GM10248 (cell line): ENCODE measurements at regions not wholly inside any gene's neighbourhood (a gene's known extent, or its start where the extent isn't known, plus 50 kb on each side); places are given as distances from the start of the nearest gene placed in this dataset.

Source experiments
- CTCF ChIA-PET: fragments of 300-600 bp; sonication (Branson Sonifier 250); formaldehyde crosslinking; extraction: SDS; loops from one replicate; lab custom pipeline; 2021; ENCODE audit warnings: antibody characterized with exemption; lab: Yijun Ruan, JAX
- POLR2A ChIA-PET: fragments of 350-650 bp; sonication (Branson Sonifier 250); formaldehyde crosslinking; extraction: SDS; loops from one replicate; lab custom pipeline; 2020; ENCODE audit warnings: antibody characterized with exemption; lab: Yijun Ruan, JAX
- DNase-seq: peaks from one replicate; pipeline ENCODE4 v3.0.0; 2012; ENCODE audit errors: extremely low spot score
- TF ChIP-seq, protein P1 (sequence below): IDR thresholded peaks from 2 replicates; pipeline ENCODE4 v1.5.1; 2012; ENCODE audit warnings: mild to moderate bottlenecking, low read depth; ENCODE audit errors: extremely low read depth, missing control alignments, control extremely low read depth

DNA sequence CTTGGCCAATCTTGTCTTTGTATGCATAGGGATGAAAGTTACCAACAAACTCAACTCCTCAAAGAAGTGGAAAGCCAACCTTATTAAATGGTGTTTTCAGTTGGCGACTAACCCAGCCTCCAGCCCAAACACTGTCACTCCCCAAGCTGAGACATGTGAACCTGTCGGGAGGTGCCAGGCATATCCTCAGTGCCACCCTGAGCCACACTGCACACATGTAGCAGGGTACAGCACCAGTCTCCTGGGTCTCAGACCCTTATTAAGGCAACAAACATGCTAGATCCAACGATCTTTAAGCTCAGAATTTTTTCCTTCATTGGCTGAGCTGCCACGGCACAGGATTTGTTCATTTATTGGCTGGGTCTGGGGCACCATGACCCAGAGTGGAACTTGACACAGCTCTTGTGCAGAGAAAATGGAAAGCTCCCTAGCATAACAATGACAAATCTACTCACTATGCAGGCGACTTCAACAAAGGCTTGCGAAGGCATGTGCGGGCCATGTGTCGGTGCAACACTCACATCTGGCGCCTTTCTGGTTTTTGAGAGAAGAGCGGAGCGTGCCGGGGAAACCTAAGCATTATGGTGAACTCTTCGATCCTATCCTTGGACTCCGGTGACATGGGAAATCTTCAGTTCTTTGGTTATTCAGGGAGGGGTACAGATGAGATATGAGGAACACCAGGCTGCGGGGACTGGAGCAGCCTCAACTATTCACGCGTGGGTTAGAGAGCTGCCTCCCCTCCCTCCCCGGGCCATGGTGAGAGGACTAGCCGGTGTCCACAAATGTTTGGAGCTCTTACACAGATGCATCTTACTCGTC, 190.1 kb downstream of the FAM43A start:
- ChIA-PET CTCF (no interaction called here), POLR2A (no interaction called here)
- TF ChIP-seq, protein P1, sequence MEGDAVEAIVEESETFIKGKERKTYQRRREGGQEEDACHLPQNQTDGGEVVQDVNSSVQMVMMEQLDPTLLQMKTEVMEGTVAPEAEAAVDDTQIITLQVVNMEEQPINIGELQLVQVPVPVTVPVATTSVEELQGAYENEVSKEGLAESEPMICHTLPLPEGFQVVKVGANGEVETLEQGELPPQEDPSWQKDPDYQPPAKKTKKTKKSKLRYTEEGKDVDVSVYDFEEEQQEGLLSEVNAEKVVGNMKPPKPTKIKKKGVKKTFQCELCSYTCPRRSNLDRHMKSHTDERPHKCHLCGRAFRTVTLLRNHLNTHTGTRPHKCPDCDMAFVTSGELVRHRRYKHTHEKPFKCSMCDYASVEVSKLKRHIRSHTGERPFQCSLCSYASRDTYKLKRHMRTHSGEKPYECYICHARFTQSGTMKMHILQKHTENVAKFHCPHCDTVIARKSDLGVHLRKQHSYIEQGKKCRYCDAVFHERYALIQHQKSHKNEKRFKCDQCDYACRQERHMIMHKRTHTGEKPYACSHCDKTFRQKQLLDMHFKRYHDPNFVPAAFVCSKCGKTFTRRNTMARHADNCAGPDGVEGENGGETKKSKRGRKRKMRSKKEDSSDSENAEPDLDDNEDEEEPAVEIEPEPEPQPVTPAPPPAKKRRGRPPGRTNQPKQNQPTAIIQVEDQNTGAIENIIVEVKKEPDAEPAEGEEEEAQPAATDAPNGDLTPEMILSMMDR, result no peak
- no peak for DNase-seq

DNA sequence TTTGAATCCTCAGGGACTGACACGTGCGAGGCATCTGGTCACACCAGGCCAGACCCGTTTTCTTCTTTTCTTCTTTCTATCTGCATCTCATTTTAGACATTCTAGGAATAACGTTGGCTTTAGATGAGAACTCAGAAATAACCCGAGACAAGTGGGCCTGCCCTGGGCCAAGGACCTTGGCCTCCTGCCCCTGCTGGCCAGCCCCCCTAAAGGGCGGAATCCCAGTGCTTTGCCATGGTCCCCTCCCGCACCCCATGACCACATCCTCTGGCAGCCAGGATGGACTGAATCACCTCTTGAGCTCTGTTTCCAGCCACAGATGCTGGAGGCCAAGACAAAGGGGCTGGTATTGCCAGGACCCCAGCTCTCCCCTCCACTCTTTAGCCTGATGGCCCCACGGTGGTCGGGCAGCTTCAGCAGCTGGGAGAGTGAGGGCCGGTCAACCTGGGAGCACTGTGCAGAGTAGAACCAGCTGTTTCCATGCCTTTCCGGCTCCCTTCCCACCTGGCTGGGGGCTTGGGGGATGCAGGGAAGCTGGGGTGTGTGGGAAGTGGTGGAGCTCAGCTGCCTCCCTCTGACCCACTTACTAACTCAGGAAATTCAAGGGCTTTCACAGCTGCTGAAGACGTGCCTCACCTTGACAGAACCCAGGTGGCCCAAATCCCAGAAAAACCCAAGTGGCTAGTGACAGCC, 190.9 kb downstream of the FAM43A start:
- ChIA-PET CTCF (no interaction called here), POLR2A (no interaction called here)
- TF ChIP-seq, protein P1, result no peak
- no peak for DNase-seq

DNA sequence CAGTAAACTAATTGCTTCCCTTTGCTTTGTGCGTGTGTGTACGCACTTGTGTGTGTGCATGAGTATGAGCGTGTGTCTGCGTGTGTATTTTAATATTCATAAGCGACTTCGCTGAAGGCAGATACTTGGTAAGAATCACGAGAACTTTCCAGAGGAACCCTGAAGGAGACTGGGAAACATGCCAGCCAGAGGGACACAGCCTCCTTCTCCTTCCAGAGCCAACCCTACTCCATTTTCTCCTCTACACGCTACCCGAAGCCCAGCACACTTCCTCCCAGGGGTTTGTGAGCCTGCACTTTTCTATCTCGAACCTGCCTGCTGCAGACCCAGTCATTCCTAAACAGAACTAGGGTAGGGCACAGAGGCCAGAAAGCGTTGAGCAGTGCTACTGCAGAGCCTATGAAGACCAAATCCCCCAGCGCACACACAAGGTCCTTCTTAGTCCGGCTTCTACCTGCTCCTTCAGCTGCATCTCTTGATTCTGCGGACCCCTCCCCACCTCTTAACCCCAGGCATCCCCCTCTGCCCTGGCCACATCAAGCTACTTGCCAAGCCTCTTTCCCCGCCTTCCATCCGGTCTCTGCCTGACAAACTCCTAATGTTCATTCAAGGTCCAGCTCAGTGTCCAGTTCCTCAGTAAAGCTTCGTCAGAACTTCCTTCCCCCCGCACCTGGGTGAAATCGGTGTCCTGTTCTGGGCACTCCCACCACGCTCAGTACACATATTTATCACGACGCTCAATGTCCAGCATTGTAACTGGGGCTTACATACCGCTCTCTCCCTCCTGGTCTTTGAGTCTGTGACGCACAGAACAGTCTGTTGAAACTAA, 191.8 kb downstream of the FAM43A start:
- POLR2A ChIA-PET, result no interaction called here
- TF ChIP-seq, protein P1, result no peak
- DNase-seq, result no peak
- CTCF ChIA-PET, result no interaction called here

DNA sequence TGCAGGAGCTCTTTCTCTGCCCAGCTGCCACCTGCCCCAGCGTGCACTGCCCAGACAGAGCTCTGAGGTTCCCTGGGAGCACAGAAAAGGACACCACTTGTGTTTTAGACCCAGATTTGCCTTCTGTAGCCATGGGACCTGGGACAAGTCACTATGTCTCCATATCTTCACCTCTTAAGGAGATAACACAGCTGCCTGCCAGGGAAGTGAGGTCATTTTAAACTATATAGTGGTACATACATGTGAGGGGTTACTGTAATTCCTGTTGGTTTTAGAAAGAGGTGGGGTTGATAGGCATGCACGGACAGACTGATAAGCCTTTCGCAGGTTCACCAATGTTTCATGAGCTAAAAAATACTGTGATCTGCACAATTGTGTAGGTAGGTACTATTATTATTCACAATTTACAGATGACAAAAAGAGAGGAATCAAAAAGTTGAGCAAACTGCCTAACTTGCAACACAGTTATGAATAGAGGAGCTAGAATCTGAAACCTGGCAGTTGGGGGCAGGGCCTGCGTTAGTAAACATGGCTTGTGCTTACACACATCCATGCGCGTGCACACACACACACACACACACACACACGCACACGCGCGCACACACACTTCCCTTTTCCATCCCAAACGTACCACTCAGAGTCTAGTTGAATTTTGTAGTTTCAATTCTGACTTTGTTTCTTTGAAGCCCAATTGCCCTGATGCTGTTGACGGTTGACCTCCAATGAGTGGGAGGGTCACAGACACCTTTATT, 193.6 kb downstream of the FAM43A start:
- DNase-seq, result no peak
- CTCF ChIA-PET, result interaction anchor here (0.6 to 1.5 kb wide), 2 partner anchors 16 to 18 kb away, joined by 3 to 5 read pairs; no protein-coding TSS in a partner anchor
- TF ChIP-seq, protein P1, result no peak
- POLR2A ChIA-PET, result no interaction called here

DNA sequence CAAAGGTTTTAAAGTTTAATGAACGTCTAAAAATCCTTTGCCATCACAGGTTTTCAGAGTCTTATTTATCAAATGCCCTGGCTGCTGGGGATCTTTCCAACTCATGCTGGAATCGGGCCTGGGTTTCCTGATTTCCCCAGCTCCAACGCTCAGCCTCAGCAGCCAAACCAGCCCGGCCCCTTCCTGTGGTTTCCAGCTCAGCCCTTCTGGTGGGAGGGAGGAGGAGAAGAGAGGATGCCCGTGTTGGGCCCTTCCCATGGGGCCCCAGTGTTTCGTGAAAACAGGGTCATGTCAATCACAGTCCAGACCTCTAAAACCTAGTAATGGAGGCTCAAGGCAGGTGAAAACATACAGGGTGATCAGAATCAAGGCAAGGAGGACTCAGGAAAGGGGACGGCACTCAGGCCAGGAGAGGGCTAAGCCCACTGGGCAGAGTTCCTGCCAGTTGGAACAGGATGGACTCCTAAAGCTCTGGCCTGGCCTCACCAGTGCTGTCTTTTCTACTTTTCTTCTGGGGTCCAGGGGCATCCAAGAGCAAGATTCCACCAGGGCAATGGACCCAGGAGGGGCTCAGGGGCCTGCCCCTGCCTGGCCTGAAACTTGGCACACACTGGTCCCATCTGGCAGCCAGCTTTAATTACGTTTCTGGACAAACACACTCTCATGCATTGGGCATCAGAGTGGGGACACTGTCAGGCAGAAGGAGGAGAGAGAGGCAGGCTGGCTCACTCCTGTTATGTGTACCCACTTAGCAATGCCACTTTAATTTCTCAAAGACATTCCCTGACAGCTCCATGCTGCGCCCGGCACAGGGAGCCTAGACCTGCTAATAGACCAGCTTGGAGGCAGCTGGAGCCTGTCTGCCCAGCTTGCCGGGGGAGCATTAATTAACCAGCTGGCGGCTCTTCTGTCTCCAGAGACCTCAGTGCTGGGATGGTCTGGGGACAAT, 194.6 kb downstream of the FAM43A start:
- ChIA-PET POLR2A (no interaction called here), CTCF (no interaction called here)
- TF ChIP-seq, protein P1, result no peak
- DNase-seq, result no peak
